H1 (cell line): ENCODE measurements at regions not wholly inside any gene's neighbourhood (a gene's known extent, or its start where the extent isn't known, plus 50 kb on each side); places are given as distances from the start of the nearest gene placed in this dataset.

Source experiments
- CTCF ChIA-PET: fragments of 300-600 bp; sonication (Branson Sonifier 250); formaldehyde crosslinking; loops from one replicate; lab custom pipeline; 2021; ENCODE audit not compliant: partially characterized antibody; lab: Charles Lee
- POLR2A ChIA-PET: fragments of 300-600 bp; sonication (Branson Sonifier 250); formaldehyde crosslinking; loops from one replicate; lab custom pipeline; 2021; ENCODE audit warnings: inconsistent platforms; ENCODE audit not compliant: partially characterized antibody; lab: Charles Lee
- DNase-seq, 2 experiments: peaks; one replicate each; pipeline versions ENCODE4 v3.0.0 to v3.0.0-alpha.2; 2010 to 2022; ENCODE audit warnings: low spot score in 2 of 2, low read depth in 1 of 2, mixed read lengths in 1 of 2
- FAIRE-seq: peaks from 2 replicates; lab custom pipeline; 2011; peaks lifted over from hg19 to GRCh38; lab: Jason Lieb, UNC
- H2AFZ ChIP-seq: 2 replicates; pipeline ENCODE4 v1.8.1; 2012; ENCODE audit warnings: low read length, inconsistent platforms
- H2AK5ac ChIP-seq: 2 replicates; pipeline ENCODE4 v1.6.1; 2013; ENCODE audit warnings: low read depth, low read length
- H2BK120ac ChIP-seq: replicated peaks from 2 replicates; pipeline ENCODE3; 2013; ENCODE audit warnings: low read depth, low read length, inconsistent platforms
- H2BK12ac ChIP-seq: 2 replicates; pipeline ENCODE4 v1.6.1; 2013; ENCODE audit warnings: low read depth, low read length
- H2BK15ac ChIP-seq: 2 replicates; pipeline ENCODE4 v1.6.1; 2013; ENCODE audit warnings: low read length
- H2BK20ac ChIP-seq: 2 replicates; pipeline ENCODE4 v1.6.1; 2013; ENCODE audit warnings: low read length
- H2BK5ac ChIP-seq: 2 replicates; pipeline ENCODE4 v1.6.1; 2013; ENCODE audit warnings: low read depth, low read length
- H3K14ac ChIP-seq: 2 replicates; pipeline ENCODE4 v1.6.1; 2013; ENCODE audit warnings: inconsistent platforms; ENCODE audit not compliant: insufficient read length
- H3K18ac ChIP-seq: 2 replicates; pipeline ENCODE4 v1.6.1; 2013; ENCODE audit warnings: low read length; ENCODE audit errors: extremely low read depth
- H3K23ac ChIP-seq: 2 replicates; pipeline ENCODE4 v1.6.1; 2013; ENCODE audit warnings: inconsistent platforms; ENCODE audit not compliant: insufficient read length
- H3K23me2 ChIP-seq: 2 replicates; pipeline ENCODE4 v1.6.1; 2013; ENCODE audit warnings: low read depth, low read length
- H3K27ac ChIP-seq: 2 replicates; pipeline ENCODE4 v1.6.1; 2011; ENCODE audit warnings: low read depth, low read length, inconsistent platforms
- H3K27me3 ChIP-seq, 4 experiments: replicated peaks in 1 of 4; 1 replicate in 1 of 4; 2 replicates in 3 of 4; pipeline versions ENCODE4 v1.6.1 to v1.8.1; 2011 to 2013; ENCODE audit warnings: low read length in 3 of 4, mild to moderate bottlenecking in 3 of 4, inconsistent platforms in 2 of 4, mixed read lengths in 2 of 4, moderate library complexity in 1 of 4; ENCODE audit not compliant: control insufficient read depth in 3 of 4, insufficient read depth in 3 of 4; ENCODE audit errors: extremely low read depth in 1 of 4
- H3K36me3 ChIP-seq, 4 experiments: 2 replicates each; pipeline versions ENCODE4 v1.6.1 to v1.8.1; 2011 to 2013; ENCODE audit warnings: mild to moderate bottlenecking in 4 of 4, low read length in 3 of 4, moderate library complexity in 2 of 4, control low read depth in 1 of 4, inconsistent platforms in 1 of 4; ENCODE audit not compliant: insufficient read depth in 4 of 4, control insufficient read depth in 2 of 4
- H3K4ac ChIP-seq: replicated peaks from 2 replicates; pipeline ENCODE3; 2013; ENCODE audit warnings: low read length, low read depth, mixed read lengths, inconsistent platforms; ENCODE audit not compliant: insufficient read length
- H3K4me1 ChIP-seq, 4 experiments: replicated peaks in 1 of 4; 1 replicate in 1 of 4; 2 replicates in 3 of 4; pipeline versions ENCODE4 v1.6.1 to v1.8.1; 2011 to 2013; ENCODE audit warnings: low read length in 3 of 4, inconsistent platforms in 2 of 4, mixed read lengths in 1 of 4; ENCODE audit not compliant: insufficient read depth in 4 of 4, control insufficient read depth in 3 of 4
- H3K4me2 ChIP-seq, 2 experiments: 2 replicates each; pipeline versions ENCODE4 v1.6.1 to v1.8.1; 2011 to 2013; ENCODE audit warnings: low read depth in 2 of 2, low read length in 2 of 2, control low read depth in 1 of 2, inconsistent platforms in 1 of 2, mild to moderate bottlenecking in 1 of 2; ENCODE audit not compliant: insufficient read depth in 1 of 2
- H3K4me3 ChIP-seq, 4 experiments: fragments of 200-600, 300-600 bp in 1 of 4; sonication (generic), shearing (Covaris generic), sonication (Bioruptor Twin) in 1 of 4; 2 replicates each; pipeline versions ENCODE4 v1.5.1 to v1.8.1; 2011 to 2016; ENCODE audit warnings: low read length in 4 of 4, low read depth in 3 of 4, control low read depth in 2 of 4, inconsistent platforms in 2 of 4, mild to moderate bottlenecking in 2 of 4, mixed read lengths in 1 of 4, moderate library complexity in 1 of 4; ENCODE audit not compliant: insufficient read depth in 2 of 4; ENCODE audit errors: extremely low read depth in 1 of 4
- H3K56ac ChIP-seq: replicated peaks from 2 replicates; pipeline ENCODE3; 2013; ENCODE audit warnings: low read depth, mild to moderate bottlenecking, mixed read lengths, low read length, inconsistent platforms; ENCODE audit not compliant: insufficient read length
- H3K79me1 ChIP-seq: 2 replicates; pipeline ENCODE4 v1.6.1; 2013; ENCODE audit warnings: low read depth, low read length, control low read depth
- H3K79me2 ChIP-seq, 2 experiments: 2 replicates each; pipeline versions ENCODE4 v1.6.1 to v1.8.1; 2012 to 2013; ENCODE audit warnings: low read length in 2 of 2, mild to moderate bottlenecking in 2 of 2, inconsistent platforms in 1 of 2; ENCODE audit not compliant: insufficient read depth in 2 of 2, control insufficient read depth in 1 of 2
- H3K9ac ChIP-seq, 4 experiments: replicated peaks in 1 of 4; 1 replicate in 1 of 4; 2 replicates in 3 of 4; pipeline versions ENCODE4 v1.6.1 to v1.8.1; 2011 to 2013; ENCODE audit warnings: low read depth in 3 of 4, low read length in 3 of 4, control low read depth in 2 of 4, mild to moderate bottlenecking in 2 of 4, moderate library complexity in 2 of 4, inconsistent platforms in 1 of 4; ENCODE audit errors: extremely low read depth in 1 of 4
- H3K9me3 ChIP-seq, 2 experiments: 2 replicates each; pipeline versions ENCODE4 v1.6.1 to v1.8.1; 2012 to 2013; ENCODE audit warnings: mild to moderate bottlenecking in 2 of 2, moderate library complexity in 2 of 2, control low read depth in 1 of 2, inconsistent platforms in 1 of 2, low read depth in 1 of 2, low read length in 1 of 2, mixed read lengths in 1 of 2; ENCODE audit not compliant: insufficient read depth in 2 of 2
- H4K20me1 ChIP-seq, 2 experiments: replicated peaks in 1 of 2; 2 replicates each; pipeline versions ENCODE3 to v1.8.1; 2011 to 2013; ENCODE audit warnings: inconsistent platforms in 2 of 2, low read length in 2 of 2, mild to moderate bottlenecking in 1 of 2; ENCODE audit not compliant: insufficient read depth in 2 of 2, control insufficient read depth in 1 of 2
- H4K5ac ChIP-seq: 2 replicates; pipeline ENCODE4 v1.6.1; 2013; ENCODE audit warnings: low read length, low read depth, mixed read lengths, inconsistent platforms; ENCODE audit not compliant: insufficient read length
- H4K8ac ChIP-seq: 2 replicates; pipeline ENCODE4 v1.8.0; 2013; ENCODE audit warnings: mild to moderate bottlenecking, moderate library complexity, low read length, inconsistent platforms; ENCODE audit not compliant: insufficient read depth; ENCODE audit errors: extremely low read depth
- H4K91ac ChIP-seq: replicated peaks from 2 replicates; pipeline ENCODE3; 2013; ENCODE audit warnings: low read length, mixed read lengths, inconsistent platforms; ENCODE audit not compliant: insufficient read length
- BCL11A ChIP-seq, 2 experiments: IDR thresholded peaks; one replicate each; pipeline ENCODE4 v1.6.1; 2011; ENCODE audit warnings: low read depth in 2 of 2, low read length in 2 of 2, mild to moderate bottlenecking in 2 of 2
- CBX5 ChIP-seq: fragments of 300-800, 300-1000 bp; sonication (generic); IDR thresholded peaks from 2 replicates; pipeline ENCODE4 v1.7.1; 2016; ENCODE audit warnings: antibody characterized with exemption, low read length, low read depth
- CBX8 ChIP-seq: fragments of 300-800, 300-1000 bp; sonication (generic); IDR thresholded peaks from 2 replicates; pipeline ENCODE4 v1.7.1; 2016; ENCODE audit warnings: low read depth, low read length, borderline replicate concordance
- CHD2 ChIP-seq: IDR thresholded peaks from 2 replicates; pipeline ENCODE4 v1.6.1; 2012; ENCODE audit warnings: low read length, improper control_type of control experiment
- EP300 ChIP-seq, 2 experiments: IDR thresholded peaks; 1 replicate in 1 of 2; 2 replicates in 1 of 2; pipeline ENCODE4 v1.6.1; 2011 to 2012; ENCODE audit warnings: low read depth in 2 of 2, low read length in 2 of 2, mild to moderate bottlenecking in 2 of 2, borderline replicate concordance in 1 of 2, inconsistent platforms in 1 of 2, moderate library complexity in 1 of 2
- HDAC6 ChIP-seq: IDR thresholded peaks from one replicate; pipeline ENCODE4 v1.7.1; 2012; ENCODE audit warnings: low read depth, mild to moderate bottlenecking, inconsistent platforms, low read length, moderate library complexity
- MAFK ChIP-seq: IDR thresholded peaks from 2 replicates; pipeline ENCODE4 v1.6.1; 2012; ENCODE audit warnings: low read depth, mild to moderate bottlenecking, improper control_type of control experiment, low read length
- NRF1 ChIP-seq: IDR thresholded peaks from 2 replicates; pipeline ENCODE4 v1.6.1; 2011; ENCODE audit warnings: mild to moderate bottlenecking, low read depth, low read length, improper control_type of control experiment
- RAD21 ChIP-seq, 2 experiments: IDR thresholded peaks in 1 of 2; conservative IDR thresholded peaks in 1 of 2; 2 replicates each; pipeline ENCODE4 v1.6.1; 2011; ENCODE audit warnings: low read depth in 2 of 2, low read length in 2 of 2, improper control_type of control experiment in 1 of 2, inconsistent platforms in 1 of 2, mild to moderate bottlenecking in 1 of 2, moderate library complexity in 1 of 2
- RBBP5 ChIP-seq: IDR thresholded peaks from 2 replicates; pipeline ENCODE4 v1.7.1; 2012; ENCODE audit warnings: low read depth, mild to moderate bottlenecking, inconsistent platforms, low read length, moderate library complexity, borderline replicate concordance
- SP2 ChIP-seq: IDR thresholded peaks from 2 replicates; pipeline ENCODE4 v1.6.1; 2012; ENCODE audit warnings: mild to moderate bottlenecking, low read length, inconsistent platforms
- SUZ12 ChIP-seq: fragments of 200-600 bp; sonication (generic); IDR thresholded peaks from 2 replicates; pipeline ENCODE4 v1.6.1; 2012; ENCODE audit warnings: mild to moderate bottlenecking, inconsistent platforms, low read length, moderate library complexity, mixed read lengths
- TAF1 ChIP-seq: IDR thresholded peaks from 2 replicates; pipeline ENCODE4 v1.6.1; 2011; ENCODE audit warnings: mild to moderate bottlenecking, low read depth, low read length
- WGBS, 2 experiments: shearing (Covaris generic) in 1 of 2; methylation state at CpG; one replicate each; pipeline versions ENCODE4 v1.1.6 to v1.1.7; 2013 to 2015; ENCODE audit warnings: low lambda C conversion rate in 2 of 2, mixed read lengths in 2 of 2, inconsistent platforms in 1 of 2, low coverage in 1 of 2, missing lambda C conversion rate in 1 of 2; ENCODE audit not compliant: insufficient replicate concordance in 2 of 2, insufficient coverage in 1 of 2, insufficient read length in 1 of 2; ENCODE audit errors: extremely low coverage in 1 of 2, missing lambda C conversion rate in 1 of 2; 5-methylcytosine and 5-hydroxymethylcytosine counted together

- no peak for FAIRE-seq
- no peak overlapping the region for H3K18ac ChIP-seq
- no peak overlapping the region for H2BK15ac ChIP-seq
- no peak overlapping the region for H3K27ac ChIP-seq
- no peak for DNase-seq
- WGBS, 2 experiments = 97% methylated on average over 6 of the region's 7 CpGs; no CpG with 5 or more reads in 1 of the 2 experiments
- no peak overlapping the region for H4K5ac ChIP-seq
- no peak overlapping the region for H4K91ac ChIP-seq
- H3K36me3 ChIP-seq = no peaks in the 10 kb centered on the region
- no peak overlapping the region for H3K56ac ChIP-seq
- H3K14ac ChIP-seq = no peak overlapping the region
- H3K4me1 ChIP-seq = no peaks in the 10 kb centered on the region
- no peak overlapping the region for H3K4ac ChIP-seq
- H3K4me3 ChIP-seq = no peak overlapping the region
- H2AK5ac ChIP-seq = no peak overlapping the region
- no peaks in the 10 kb centered on the region for H3K27me3 ChIP-seq
- no peak overlapping the region for H2BK12ac ChIP-seq
- H2BK20ac ChIP-seq = no peak overlapping the region
- no peak overlapping the region for H3K9ac ChIP-seq
- ChIA-PET POLR2A (no interaction called here), CTCF (no interaction called here)
- H3K23me2 ChIP-seq = no peaks in the 10 kb centered on the region
- no peak overlapping the region for H2BK5ac ChIP-seq
- no peak overlapping the region for H3K4me2 ChIP-seq
- H3K79me2 ChIP-seq = no peaks in the 10 kb centered on the region
- no peaks in the 10 kb centered on the region for H4K20me1 ChIP-seq
- no peaks in the 10 kb centered on the region for H3K9me3 ChIP-seq
- H3K79me1 ChIP-seq = no peaks in the 10 kb centered on the region
- no peak overlapping the region for H3K23ac ChIP-seq
- H2BK120ac ChIP-seq = no peak overlapping the region
- no peak overlapping the region; the same call in 1 of the 2 replicates for H4K8ac ChIP-seq
- H2AFZ ChIP-seq = no peak overlapping the region
- TF ChIP-seq HDAC6 (no peak), SUZ12 (no peak), CBX5 (no peak), MAFK (no peak), EP300 (IDR thresholded peaks at IDR 0.05; ENCODE audit: borderline replicate concordance in 1 of 2, low read depth in 2 of 2, low read length in 2 of 2) (no peak), RBBP5 (no peak), CBX8 (no peak), TAF1 (no peak), CHD2 (no peak), SP2 (no peak), NRF1 (no peak), BCL11A (IDR thresholded peaks at IDR 0.05; ENCODE audit: low read depth in 2 of 2, low read length in 2 of 2) (no peak), RAD21 (IDR thresholded peaks at IDR 0.05 in 1 of 2, conservative IDR thresholded peaks at IDR 0.05 in 1 of 2; ENCODE audit: low read depth in 2 of 2, low read length in 2 of 2) (no peak)
Measured at GRCh38 chrX:40511258-40511657, 69.5 kb upstream of the ATP6AP2 start.
